GM23338 (cell line): ENCODE measurements at regions not wholly inside any gene's neighbourhood (a gene's known extent, or its start where the extent isn't known, plus 50 kb on each side); places are given as distances from the start of the nearest gene placed in this dataset.

Experiments
- CTCF ChIP-seq, 2 experiments: fragments of 200-600 bp in 1 of 2; sonication (generic) in 1 of 2; conservative IDR thresholded peaks; 2 replicates each; pipeline versions ENCODE4 v1.5.1 to v1.6.1; 2016 to 2017; ENCODE audit warnings: antibody characterized with exemption in 2 of 2, low read depth in 2 of 2, mild to moderate bottlenecking in 2 of 2, moderate library complexity in 1 of 2
- EZH2 ChIP-seq: fragments of 200-600 bp; sonication (generic); IDR thresholded peaks from one replicate; pipeline ENCODE4 v1.8.0; 2017; ENCODE audit warnings: antibody characterized with exemption, mild to moderate bottlenecking, low read depth; ENCODE audit not compliant: unreplicated experiment
- EZH2phosphoT487 ChIP-seq: fragments of 200-600 bp; sonication (generic); IDR thresholded peaks from one replicate; pipeline ENCODE4 v1.8.1; 2018; ENCODE audit warnings: antibody characterized with exemption; ENCODE audit not compliant: unreplicated experiment
- REST ChIP-seq: IDR thresholded peaks from one replicate; pipeline ENCODE4 v1.6.1; 2018; ENCODE audit warnings: antibody characterized with exemption; ENCODE audit not compliant: unreplicated experiment

- TF ChIP-seq CTCF (conservative IDR thresholded peaks at IDR 0.05; ENCODE audit: low read depth in 2 of 2) (no peak), REST (no peak), EZH2phosphoT487 (no peak), EZH2 (no peak)
Observed at GRCh38 chr11:121775276-121775675, 322.5 kb upstream of the SORL1-AS1 start.
